ENCODE measurements at regions not wholly inside any gene's neighbourhood (a gene's known extent, or its start where the extent isn't known, plus 50 kb on each side); places are given as distances from the start of the nearest gene placed in this dataset.

DNA sequence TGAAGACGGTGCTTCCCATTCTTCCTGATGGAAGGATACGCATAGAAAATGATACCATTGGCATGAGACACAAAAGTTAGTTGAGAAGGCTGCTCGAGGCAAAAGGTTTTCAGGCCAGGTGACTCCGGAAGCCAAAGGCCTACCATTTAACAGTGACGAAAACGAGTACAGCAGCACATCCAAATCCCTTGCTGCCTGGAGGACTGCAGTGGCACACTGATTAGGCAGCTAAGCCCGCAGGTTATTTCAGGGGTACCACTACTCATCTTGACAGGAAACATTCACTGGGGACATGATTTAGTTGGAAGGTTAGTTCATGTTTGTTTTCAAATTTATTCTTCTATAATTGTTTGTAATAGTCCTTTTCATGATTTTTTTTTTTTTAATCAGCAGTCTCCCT is 59.9 kb upstream of the BCHE start:
- TF ChIP-seq, protein P1, sequence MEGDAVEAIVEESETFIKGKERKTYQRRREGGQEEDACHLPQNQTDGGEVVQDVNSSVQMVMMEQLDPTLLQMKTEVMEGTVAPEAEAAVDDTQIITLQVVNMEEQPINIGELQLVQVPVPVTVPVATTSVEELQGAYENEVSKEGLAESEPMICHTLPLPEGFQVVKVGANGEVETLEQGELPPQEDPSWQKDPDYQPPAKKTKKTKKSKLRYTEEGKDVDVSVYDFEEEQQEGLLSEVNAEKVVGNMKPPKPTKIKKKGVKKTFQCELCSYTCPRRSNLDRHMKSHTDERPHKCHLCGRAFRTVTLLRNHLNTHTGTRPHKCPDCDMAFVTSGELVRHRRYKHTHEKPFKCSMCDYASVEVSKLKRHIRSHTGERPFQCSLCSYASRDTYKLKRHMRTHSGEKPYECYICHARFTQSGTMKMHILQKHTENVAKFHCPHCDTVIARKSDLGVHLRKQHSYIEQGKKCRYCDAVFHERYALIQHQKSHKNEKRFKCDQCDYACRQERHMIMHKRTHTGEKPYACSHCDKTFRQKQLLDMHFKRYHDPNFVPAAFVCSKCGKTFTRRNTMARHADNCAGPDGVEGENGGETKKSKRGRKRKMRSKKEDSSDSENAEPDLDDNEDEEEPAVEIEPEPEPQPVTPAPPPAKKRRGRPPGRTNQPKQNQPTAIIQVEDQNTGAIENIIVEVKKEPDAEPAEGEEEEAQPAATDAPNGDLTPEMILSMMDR (IDR thresholded peaks at IDR 0.05), result no peak
- no peak for TF ChIP-seq POLR2A (IDR thresholded peaks at IDR 0.05)

All from body of pancreas (tissue), 4 donors.